ENCODE measurements at regions not wholly inside any gene's neighbourhood (a gene's known extent, or its start where the extent isn't known, plus 50 kb on each side); places are given as distances from the start of the nearest gene placed in this dataset.

DNA sequence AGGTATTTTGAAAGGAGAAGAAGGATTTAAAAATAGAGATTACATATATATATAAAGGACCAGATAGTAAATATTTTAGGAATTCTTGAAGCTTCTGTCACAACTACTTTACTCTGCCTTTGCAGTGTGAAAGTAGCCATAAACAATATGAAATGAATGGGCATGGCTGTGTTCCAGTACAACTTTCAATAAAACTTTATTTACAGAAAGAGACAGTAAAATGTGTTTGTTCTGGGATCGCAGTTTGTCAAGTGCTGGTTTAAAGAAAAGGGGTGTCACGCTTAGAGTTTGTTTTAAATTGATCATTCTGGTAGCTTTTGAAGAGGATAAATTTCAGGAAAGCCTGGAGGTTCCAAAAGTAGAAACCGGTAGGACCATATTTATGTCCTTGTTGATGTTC lies 176.1 kb upstream of the HS3ST1 start:
- Histone ChIP-seq H3K36me3 (no peaks in the 10 kb centered on the region), H3K27ac (no peak overlapping the region), H3K9me3 (ENCODE audit: severe bottlenecking) (no peaks in the 10 kb centered on the region), H3K4me3 (ENCODE audit: low read depth, low read length) (no peak overlapping the region), H3K27me3 (ENCODE audit: insufficient read depth, low read depth, severe bottlenecking) (no peaks in the 10 kb centered on the region)
- TF ChIP-seq, protein P1, sequence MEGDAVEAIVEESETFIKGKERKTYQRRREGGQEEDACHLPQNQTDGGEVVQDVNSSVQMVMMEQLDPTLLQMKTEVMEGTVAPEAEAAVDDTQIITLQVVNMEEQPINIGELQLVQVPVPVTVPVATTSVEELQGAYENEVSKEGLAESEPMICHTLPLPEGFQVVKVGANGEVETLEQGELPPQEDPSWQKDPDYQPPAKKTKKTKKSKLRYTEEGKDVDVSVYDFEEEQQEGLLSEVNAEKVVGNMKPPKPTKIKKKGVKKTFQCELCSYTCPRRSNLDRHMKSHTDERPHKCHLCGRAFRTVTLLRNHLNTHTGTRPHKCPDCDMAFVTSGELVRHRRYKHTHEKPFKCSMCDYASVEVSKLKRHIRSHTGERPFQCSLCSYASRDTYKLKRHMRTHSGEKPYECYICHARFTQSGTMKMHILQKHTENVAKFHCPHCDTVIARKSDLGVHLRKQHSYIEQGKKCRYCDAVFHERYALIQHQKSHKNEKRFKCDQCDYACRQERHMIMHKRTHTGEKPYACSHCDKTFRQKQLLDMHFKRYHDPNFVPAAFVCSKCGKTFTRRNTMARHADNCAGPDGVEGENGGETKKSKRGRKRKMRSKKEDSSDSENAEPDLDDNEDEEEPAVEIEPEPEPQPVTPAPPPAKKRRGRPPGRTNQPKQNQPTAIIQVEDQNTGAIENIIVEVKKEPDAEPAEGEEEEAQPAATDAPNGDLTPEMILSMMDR (IDR thresholded peaks at IDR 0.05; ENCODE audit: low read depth, low read length): no peak
- no peak for DNase-seq

DNA sequence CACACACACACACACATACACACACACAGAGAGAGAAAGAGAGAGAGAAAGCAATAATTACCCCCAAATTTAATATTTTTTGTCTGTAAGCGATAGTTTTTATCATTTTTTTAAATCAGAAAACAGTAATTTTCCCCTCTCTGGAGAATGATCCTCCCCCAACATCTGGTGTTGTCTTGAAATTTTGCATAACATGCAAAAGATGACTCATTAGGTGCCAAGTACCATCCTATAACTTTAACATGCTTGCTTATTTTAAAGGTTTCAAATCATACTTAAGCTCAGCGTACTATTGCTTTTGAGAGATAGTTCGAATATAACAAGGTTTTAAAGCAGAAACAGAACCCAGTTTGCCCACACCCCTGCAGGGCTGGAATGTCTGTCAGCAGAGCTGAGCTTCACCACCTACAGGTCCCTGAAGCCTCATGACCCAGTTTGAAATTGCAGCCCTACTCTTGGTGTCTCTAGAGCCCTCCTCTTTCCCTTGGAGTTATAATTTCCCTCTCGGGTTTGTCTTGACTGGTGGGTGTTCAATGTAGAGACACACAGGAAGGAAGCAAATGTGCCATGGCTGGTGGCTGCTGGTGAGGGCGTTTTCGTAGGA lies 175.0 kb upstream of the HS3ST1 start:
- H3K36me3 ChIP-seq: no peaks in the 10 kb centered on the region
- no peak overlapping the region for H3K4me3 ChIP-seq (ENCODE audit: low read depth, low read length)
- no peak for DNase-seq
- no peak overlapping the region for H3K27ac ChIP-seq
- TF ChIP-seq, protein P1 (IDR thresholded peaks at IDR 0.05; ENCODE audit: low read depth, low read length): no peak
- H3K27me3 ChIP-seq (ENCODE audit: insufficient read depth, low read depth, severe bottlenecking): no peaks in the 10 kb centered on the region
- no peaks in the 10 kb centered on the region for H3K9me3 ChIP-seq (ENCODE audit: severe bottlenecking)

DNA sequence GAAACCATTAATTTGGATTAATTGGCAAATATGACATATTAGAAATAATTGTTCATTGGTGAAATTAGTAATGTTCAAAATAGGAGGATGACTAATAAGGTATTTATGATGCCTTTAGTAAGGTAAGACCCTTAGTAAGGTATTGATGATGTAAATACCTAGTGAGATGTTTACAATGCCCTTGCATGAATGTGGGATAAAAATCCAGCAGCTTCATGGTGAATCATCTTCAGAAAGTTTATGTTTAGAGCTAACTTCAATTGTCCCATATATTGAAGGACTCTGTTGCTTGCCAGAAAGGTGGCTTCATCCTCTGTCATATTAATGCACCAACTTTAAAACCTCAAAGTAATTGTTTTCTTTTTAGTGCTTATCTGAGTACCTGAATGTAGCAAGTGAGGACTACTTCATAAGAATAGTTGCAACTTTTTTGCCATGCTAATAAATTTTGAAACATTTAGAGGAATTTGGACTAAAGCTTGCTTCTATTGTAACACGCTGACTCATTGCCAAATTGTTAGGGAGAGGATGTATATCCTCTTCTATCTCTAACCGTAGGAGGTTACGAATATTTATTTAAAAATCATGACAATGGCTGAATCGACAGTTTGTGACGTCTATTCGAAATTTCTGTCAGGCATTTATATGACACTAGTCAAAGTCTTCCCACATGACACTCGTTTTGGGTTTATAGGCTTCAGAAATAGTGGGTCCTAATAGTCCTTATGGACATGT lies 174.1 kb upstream of the HS3ST1 start:
- H3K4me3 ChIP-seq (ENCODE audit: low read depth, low read length): no peak overlapping the region
- H3K36me3 ChIP-seq: no peaks in the 10 kb centered on the region
- DNase-seq: no peak
- TF ChIP-seq, protein P1 (IDR thresholded peaks at IDR 0.05; ENCODE audit: low read depth, low read length): no peak
- no peak overlapping the region for H3K27ac ChIP-seq
- H3K9me3 ChIP-seq (ENCODE audit: severe bottlenecking): no peaks in the 10 kb centered on the region
- H3K27me3 ChIP-seq (ENCODE audit: insufficient read depth, low read depth, severe bottlenecking): no peaks in the 10 kb centered on the region

DNA sequence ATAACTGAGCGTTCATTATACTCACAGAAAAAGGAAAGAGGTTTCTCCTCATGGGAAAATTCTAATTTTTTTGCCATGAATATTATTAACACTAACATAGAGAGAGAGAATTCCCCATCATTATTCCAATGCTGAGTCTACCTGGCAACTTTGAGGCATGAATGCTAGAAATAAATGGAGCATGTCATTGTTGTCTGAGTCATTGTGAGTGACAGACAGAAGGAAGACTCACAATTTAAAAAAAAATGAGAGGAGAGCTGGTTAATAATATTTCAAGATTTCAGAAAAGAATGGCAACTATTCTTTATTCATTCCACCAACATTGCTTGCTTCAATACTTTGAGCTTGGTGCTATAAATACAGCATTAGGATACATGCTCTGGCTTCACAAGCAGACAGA lies 170.4 kb upstream of the HS3ST1 start:
- no peak overlapping the region for H3K4me3 ChIP-seq (ENCODE audit: low read depth, low read length)
- DNase-seq: no peak
- TF ChIP-seq, protein P1 (IDR thresholded peaks at IDR 0.05; ENCODE audit: low read depth, low read length): no peak
- H3K9me3 ChIP-seq (ENCODE audit: severe bottlenecking): no peaks in the 10 kb centered on the region
- no peaks in the 10 kb centered on the region for H3K27me3 ChIP-seq (ENCODE audit: insufficient read depth, low read depth, severe bottlenecking)
- H3K36me3 ChIP-seq: no peaks in the 10 kb centered on the region
- no peak overlapping the region for H3K27ac ChIP-seq

DNA sequence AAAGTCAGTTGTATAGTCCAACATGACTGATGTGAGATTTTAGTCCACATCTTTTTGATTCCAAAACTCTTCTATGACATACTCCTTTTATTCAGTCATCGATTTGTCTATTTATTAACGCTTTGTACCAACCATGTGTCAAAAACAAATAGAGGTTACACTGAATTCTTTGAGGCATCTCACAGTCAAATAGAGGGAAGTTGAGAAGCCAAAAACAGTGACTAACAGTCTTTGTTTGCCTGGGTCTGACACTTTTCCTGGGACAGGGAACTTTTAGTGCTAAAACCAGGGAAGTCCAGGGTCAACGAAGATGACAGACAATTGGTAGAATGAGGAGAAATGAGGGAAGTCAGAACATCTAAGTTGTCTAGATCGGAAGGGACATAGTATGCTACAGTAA lies 169.9 kb upstream of the HS3ST1 start:
- Histone ChIP-seq H3K9me3 (ENCODE audit: severe bottlenecking) (no peaks in the 10 kb centered on the region), H3K27me3 (ENCODE audit: insufficient read depth, low read depth, severe bottlenecking) (no peaks in the 10 kb centered on the region), H3K36me3 (no peaks in the 10 kb centered on the region), H3K27ac (no peak overlapping the region), H3K4me3 (ENCODE audit: low read depth, low read length) (no peak overlapping the region)
- TF ChIP-seq, protein P1 (IDR thresholded peaks at IDR 0.05; ENCODE audit: low read depth, low read length): no peak
- DNase-seq: no peak
